Activated CD4-positive, alpha-beta T cell treated with anti-CD3 and anti-CD28 coated beads, Interleukin-2, Interleukin-6, amounts not matched to agents 100 ng/mL and 50 ng/mL, durations not matched to agents 16 hours and 8 hours (primary cell): ENCODE measurements at regions not wholly inside any gene's neighbourhood (a gene's known extent, or its start where the extent isn't known, plus 50 kb on each side); places are given as distances from the start of the nearest gene placed in this dataset.
"Not testable (repeated sequence)": the region's sequence is repeated elsewhere in the genome, so short reads cannot be mapped to it uniquely, and the experiment has no call there.

Source experiments
- DNase-seq: peaks from one replicate; pipeline ENCODE4 v3.0.0-alpha.2; 2020

DNA sequence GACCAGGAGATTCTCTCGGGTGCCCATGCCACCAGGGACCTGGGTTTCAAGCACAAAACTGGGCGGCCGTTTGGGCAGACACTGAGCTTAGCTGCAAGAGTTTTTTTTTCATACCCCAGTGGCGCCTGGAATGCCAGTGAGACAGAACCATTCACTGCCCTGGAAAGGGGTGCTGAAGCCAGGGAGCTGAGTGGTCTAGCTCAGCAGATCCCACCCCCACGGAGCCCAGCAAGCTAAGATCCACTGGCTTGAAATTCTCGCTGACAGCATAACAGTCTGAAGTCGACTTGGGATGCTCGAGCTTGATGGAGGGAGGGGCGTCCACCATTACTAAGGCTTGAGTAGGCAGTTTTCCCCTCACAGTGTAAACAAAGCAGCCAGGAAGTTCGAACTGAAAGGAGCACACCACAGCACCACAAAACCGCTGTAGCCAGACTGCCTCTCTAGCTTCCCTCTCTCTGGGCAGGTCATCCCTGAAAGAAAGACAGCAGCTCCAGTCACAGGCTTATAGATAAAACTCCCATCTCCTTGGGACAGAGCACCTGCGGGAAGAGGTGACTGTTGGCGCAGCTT lies 157.7 kb downstream of the GIPC2 start:
- DNase-seq: not testable (repeated sequence)

DNA sequence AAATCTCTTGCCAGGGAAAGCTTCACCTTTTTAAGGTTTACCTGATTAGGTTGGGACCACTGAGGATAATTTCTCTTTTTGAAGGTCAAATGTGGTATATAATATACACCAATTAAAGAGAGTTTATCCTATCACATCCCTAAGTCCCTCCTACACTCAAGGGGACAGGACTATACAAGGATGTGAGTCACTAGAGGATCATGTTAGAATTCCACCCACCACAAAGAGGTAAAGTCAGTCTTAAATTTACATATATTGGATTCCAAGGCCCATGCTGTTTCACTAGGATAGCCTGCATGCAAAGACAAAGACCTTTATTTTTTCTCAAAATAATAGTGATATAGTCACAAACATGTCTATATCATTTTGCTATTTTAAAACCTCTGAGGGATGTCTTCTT lies 164.4 kb downstream of the GIPC2 start:
- DNase-seq: no peak

DNA sequence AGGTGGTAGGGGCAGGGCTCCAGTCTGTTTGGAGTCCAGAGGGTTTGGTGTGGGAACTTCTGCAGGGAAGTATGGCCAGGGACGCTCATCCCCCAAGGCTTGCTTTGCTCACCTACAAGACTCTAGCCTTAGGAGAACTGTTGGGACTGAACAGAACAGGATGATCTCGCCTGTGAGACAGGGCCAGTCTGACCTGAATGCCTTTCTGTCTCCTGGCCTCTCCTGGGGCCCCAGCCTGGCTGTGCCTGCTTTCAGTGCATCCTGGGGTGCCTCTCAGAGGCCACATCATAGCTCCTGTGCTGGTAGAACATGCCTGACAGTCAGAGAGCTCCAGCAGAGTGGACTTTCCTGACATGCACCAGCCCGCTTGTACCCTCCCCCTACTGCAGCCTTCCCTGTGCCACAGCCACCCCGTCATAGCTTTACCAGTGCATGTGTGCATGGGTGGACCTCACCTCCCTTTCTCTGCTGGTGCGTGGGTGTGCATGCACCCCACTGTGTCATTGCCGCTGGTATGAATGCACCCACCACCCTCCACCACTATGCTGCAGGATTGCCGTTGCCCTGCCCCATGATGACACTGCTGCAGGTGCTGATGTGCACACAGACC lies 165.8 kb downstream of the GIPC2 start:
- DNase-seq: no peak

DNA sequence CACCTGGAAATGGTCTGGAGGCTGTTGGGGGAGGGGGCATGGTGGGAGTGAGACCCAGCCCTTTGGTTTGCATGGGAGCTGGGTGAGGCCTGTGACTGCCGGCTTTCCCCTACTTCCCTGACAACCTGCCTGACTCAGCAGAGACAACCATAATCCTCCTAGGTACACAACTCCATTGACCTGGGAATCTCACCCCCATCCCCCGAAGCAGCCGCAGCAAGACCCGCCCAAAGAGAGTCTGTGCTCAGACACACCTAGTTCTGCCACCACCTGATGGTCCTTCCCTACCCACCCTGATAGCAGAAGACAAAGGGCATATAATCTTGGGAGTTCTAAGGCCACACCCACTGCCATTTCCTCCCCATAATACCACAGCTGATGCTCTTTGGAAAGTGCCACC lies 168.6 kb downstream of the GIPC2 start:
- no peak for DNase-seq

DNA sequence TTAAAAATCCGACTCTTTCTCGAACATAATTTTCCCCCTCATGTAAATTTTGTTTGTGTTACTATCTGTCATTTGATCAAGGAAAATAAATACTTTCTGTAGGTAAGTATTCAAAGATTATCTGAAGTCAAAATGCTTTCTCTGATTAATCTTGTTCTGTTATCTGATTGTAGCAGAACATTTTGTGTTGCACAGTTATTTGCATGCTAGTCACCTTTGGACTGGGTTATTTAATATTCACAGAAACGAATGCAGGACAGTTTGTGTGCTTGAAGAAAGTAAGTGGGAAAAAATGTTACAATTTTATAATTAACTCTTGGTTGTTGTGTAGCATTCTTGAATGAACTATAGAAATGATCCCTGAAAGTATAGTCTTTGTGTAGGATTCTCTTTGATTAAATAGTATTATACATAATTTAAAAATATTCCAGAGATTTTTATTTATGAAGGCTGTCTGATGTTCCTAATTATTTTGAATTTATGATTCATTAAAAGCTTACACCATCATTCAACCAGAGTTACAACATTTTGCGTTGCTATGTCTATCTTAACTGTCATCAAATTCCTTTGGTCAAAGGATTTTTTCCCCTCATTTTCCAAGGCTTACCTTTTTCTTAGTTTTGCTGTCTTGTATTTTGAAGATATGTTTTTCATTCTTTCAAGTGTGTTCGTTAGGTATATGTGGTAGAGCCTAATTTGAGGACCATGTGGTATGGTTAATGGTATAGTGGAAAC lies 176.6 kb downstream of the GIPC2 start:
- no peak for DNase-seq

DNA sequence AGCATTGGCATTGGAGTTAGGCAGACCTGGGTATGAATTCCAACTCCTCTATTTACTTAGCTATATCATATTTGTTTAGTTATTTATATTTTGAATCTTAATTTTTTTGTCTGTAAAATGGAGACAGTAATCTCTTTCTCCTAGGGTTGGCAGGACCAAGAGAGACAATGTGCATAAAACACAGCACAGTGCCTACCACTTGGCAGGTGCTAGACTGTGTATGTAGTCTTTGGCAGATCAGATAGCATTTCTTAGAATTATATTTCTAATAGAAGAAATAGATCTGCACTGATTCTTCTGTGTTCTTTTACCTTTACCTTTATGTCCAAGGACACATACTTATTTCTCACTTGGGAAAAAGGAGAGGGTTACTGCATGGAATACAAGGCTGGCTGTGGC lies 177.2 kb downstream of the GIPC2 start:
- no peak for DNase-seq

DNA sequence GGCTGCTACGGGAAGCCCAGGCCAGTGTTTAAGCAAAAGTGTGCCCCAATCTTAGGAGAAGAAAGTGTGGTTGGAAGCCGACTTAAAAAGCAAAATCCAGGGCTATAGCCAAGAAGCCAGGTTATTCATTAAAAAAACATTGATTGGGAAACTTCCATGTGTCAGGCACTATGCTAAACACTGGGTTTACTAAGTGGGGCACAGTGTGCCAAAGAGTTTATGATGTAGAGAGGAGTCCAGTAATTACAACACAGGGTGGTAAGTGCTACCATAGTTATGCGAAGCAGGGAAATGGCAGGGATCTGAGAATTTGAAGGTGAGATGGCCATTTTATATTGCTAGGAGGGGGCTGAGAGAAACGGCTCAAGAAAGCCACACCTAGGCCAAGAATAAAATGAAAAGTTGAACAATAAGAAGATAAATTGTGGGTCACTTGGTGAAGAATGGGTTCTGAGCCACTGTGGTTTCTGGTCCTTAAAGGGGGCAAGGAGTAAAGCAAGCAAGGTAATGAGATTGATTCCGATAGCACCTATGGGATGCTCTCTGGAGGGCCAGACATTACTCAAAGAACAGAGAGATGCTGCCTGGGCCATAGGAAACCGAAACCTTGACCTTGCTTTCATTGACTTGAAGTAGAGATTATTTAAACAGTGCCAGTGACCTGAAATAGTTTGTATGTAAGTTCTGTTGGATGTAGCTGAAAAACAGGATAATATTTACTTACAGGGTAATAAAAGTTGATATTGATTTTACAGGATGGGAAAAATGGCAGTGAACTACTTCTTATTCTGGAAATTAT lies 177.8 kb downstream of the GIPC2 start:
- DNase-seq: no peak

DNA sequence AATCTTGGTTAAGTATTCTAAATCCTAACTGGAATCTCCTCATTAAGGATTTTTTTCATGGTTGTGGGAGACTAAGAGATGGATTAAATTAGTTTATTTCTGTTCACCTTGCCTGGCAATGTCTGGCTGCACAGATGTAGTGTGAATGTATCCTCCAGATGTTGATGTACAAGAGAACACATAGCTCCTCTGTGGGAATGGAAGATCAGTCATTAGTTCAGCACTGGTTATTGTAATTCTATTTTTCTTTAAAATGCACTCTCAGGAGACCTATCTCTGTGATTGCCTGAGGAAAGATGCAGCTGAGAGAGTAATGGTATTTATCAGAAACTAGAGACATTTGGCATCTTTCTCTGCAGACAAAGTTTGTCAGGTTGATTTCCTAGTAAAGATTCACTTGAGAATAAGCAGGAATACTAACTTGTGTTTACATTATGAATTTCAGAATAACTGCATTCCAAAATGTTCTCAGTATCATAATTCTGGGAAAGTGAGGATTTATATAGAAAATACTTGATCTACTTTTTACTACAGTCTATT lies 178.6 kb downstream of the GIPC2 start:
- DNase-seq: no peak

DNA sequence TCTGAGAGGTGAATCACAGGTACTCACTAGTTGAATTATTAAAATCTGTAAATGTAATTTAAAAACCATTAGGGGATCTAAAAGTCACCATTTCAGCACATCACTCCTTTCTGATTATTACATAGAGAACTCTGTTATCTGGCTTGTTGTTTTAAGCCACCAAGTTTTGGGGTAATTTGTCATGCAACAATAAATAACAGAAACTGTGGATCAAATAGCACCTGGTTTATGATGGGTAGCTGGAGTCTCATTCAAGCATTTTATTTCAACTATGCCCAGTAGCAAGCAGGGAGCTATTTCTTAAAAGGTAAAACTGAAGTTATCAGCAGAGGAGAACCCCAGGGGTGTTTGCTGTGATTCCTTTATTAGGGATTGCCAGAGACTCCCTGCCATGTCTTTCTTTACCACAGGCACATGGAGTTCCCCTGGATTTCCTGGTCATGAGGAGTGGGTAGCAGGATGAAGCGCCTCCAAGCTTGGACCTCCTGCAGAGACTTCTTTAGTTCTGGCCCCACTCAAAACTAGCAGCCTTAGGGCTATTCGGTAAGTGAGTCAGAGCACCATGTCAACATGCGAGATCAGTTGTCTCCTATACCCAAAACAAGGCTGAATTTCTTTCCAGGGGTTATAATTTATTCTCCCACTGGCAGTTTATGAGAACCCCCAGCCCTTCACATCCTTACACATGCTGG lies 179.2 kb downstream of the GIPC2 start:
- DNase-seq: no peak

DNA sequence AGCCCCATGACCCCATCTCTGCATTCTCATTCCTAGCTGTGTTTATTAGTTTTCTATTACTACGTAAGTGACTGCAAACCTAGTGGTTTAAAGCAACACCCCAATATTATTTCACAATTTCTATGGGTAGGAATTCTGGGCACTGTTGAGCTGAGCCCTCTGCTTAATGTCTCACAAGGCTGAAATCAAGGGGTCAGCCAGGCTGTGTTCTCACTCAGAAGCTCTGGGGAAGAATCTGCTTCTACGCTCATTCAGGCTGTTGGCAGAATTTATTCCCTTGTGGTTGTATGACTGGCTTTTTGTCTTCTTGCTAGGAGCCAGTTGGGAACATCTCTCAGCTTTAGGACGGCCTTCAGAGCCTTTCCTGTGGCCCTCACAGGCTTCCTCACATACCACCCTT lies 181.0 kb downstream of the GIPC2 start:
- no peak for DNase-seq

DNA sequence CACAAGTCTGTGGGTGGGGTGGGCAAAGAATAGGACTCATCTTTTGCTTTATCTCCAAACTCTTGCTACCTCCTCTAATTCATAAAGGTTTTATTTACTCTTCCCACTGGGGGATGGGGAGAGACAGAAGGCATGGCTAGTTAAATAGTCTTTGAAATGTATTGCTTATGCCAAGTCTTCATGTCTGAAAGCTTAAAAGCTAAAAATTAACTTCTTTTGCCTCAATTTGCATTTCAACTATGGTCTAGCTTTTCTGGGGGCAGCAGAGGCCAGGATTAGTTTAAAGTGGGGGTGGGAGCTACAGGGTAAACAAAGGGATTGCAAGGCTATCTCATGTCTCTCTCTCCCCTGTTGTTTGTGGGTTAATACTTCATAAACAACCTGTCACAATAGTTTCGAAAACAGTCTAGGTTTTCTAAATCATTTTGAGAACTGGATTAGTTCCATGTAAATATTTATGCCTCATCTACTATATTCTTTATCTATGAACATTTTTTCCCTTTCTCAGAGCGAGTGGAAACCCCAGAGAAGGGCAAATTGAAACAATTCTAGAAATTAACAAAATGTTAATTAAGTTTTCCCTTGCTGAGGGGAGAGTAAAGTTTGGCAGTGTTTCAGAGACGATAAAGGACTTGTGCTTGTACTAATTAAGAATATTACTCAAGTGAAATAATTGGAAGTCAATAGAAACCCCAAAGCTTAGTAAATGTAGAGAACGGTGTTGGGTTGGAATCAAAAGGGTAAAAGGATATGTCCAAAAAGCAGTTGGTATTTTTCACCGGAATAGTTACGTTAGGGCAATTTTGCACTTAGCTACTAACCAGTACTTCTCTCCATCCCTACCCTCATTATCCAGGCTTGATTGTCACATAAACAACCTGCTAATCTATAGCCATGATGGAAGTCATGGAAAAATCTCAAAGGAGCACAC lies 182.2 kb downstream of the GIPC2 start:
- no peak for DNase-seq

DNA sequence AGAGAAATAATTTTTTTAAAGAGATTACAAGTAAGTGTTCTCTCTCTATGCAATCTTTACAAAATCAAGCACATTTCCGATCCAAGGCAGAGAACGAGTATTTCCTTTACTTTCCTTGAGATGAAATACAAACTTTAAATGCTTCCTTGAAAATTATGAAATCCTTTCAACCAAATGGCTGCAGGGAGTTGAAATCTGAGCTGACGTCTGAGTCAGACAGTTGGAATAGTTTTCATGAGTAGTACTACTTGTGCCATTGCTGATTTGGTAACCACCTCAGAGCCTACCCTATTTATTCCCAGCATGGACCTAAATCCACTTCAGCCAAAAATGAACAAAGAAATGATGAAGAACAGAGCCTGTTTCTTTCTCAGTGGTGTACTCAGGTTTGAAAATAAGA lies 183.6 kb downstream of the GIPC2 start:
- DNase-seq: no peak

DNA sequence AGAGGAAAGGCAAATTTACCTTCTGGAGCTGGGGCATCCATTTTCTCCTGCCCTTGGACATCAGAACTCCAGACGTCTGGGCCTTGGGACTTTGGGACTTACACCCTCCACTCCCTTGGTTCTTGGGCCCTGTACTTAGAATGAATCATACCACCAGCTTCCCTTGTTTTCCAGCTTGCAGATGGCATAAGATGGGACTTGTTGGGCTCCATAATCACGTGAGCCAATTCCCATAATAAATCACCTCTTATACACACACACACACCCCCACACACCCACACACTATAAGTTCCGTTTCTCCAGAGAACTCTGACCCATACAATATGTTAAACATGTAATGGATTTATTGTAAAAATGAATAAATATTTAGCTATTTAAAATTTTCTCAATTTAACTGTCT lies 185.7 kb downstream of the GIPC2 start:
- DNase-seq: no peak

DNA sequence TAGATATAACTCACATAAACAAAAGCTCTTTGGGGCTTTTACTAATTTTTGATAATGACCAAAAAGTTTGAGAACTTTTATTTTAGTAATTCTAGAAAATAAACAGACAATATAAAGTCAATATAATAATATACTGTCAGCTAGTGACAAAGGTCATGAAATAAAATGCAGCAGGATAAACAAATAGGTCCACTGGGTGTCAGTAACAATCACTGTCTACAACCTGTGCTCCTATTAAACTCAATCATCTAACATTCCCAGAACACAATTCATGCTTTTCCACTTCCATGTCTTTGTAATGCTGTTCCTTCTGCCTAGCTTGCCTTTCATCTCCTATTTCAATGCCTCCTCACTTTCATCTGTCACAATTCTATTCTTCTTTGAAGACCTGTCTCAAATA lies 186.1 kb downstream of the GIPC2 start:
- DNase-seq: no peak

DNA sequence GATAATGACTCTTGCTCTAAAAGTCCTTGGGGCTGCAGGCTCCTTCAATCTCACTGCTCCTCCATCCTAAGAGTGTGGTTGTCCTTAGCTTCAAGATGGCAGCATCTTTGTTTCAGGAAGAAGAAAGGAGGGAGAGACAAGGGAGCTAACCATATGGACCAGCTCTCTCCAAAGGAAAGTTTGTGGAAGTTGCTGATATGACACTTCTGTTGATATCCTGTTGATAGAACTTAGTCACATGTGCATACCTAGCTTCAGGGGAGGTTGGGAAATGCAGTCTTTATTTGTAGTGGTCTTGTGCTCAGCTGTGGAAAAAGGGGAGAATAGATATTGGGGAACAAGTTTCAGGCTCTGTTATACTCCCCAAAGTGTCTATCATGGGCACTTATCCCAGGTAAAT lies 186.9 kb downstream of the GIPC2 start:
- DNase-seq: no peak

DNA sequence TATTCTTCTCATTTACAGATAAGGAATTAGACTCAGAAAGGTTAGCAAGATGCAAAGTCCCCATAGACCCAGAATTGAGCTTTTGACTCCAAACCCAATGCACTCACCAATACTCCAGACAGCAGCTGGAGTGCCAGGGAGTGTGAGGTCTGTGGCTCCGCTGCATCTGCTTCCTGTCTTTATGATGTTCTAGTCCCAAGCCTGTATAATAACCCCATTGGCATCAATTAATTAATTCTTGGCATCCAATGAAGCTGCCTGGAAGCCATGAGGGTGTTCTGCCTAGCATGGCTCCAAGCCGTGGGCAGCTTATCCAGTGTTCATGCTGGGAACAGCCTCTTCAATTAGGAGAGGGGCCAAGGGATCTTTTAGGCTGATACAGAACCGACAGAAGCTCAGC lies 188.7 kb downstream of the GIPC2 start:
- DNase-seq: no peak

DNA sequence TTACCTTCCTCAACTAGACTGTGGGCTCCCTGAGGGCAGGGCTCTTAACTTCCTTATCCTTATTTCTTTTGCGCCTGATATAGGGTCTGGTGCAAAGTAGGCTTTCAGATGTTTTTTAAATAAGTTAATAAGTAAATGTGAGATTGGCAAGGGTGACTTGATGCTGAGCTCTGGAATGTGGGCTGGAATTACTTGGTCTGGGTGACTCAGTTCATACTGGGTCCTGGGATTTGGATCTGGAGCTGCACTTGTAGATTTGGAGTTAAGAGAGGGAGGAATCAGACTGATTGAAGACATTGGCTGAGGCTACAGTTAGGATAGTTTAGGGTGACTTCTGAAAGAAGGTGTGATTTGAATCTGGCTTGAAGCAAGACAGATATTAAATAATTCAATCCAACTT lies 190.9 kb downstream of the GIPC2 start:
- DNase-seq: no peak

DNA sequence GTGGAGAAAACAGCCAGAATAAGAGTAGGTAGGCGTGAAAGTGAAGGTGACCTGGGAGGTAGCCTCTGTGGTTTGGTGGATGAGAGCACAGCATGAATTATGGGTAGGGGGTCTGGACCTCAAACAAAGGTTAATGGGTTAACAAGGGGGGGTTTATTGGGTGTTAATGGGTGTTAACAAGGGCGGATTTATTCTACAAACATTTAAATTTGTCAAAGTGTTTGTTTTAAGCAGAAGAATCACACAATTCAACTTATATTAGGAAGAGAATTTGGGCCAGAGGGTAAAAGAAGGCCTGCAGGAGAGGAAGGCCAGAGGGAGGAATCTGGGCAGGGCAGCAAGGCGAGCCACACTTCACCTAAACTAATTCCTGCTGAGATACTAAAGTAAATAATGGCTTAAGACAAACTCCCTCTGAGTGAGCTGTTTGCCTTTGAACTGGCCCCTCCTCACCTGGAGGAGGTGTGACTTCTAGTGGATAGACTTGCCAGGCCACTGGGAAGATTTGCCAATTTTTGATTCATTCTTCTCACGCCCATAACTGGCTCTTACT lies 191.7 kb downstream of the GIPC2 start:
- no peak for DNase-seq

DNA sequence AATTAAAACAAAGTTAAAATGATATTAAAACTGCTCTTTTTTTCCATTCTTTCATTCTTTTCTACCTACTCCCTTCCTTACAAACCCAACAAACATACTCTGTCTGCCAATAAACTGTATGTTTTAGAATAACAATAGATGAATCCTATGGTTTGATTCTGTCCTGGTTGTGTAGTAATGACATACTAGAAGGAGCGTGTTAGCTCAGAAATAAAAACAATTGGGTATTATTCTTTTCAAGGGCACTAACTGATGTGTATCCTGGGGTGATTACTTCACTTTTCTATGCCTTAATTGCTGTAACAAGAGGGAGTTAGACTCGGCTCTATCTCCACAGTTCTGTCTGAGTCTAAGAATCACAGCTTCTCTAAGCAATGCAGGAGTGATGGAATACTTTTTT lies 194.4 kb downstream of the GIPC2 start:
- no peak for DNase-seq

DNA sequence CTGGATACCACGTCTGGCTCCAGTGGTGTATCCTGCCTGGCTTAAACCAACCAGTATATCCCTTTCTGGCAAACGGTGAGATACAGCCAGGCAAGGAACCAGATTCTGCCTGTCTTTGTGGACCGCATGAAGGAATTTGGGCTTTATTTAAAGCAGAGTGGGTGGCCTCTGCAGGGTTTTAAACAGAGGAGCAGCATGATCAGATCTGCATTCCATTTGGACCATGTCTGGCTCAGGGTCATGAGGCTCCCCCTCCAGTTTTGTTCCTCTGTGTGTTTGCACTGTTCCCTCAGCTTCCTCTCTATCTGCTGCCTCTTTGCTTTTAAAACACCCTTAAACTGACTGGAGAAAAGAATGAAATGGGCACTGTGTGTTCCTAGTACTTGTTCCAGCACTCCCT lies 195.0 kb downstream of the GIPC2 start:
- no peak for DNase-seq

DNA sequence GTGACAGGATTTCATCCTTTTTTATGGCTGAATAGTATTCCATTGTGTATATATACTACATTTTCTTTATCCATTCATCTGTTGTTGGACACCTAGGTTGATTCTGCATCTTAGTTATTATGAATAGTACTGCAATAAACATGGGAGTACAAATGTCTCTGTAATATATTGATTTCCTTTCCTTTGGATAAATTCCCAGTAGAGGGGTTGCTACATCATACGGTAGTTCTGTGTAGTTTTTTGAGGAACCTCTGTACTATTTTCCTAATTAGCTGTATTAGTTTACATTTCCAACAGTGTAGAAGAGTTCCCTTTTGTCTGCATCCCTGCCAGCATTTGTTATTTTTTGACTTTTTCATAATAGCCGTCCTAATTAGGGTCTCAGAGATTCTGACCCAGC lies 201.3 kb downstream of the GIPC2 start:
- no peak for DNase-seq

DNA sequence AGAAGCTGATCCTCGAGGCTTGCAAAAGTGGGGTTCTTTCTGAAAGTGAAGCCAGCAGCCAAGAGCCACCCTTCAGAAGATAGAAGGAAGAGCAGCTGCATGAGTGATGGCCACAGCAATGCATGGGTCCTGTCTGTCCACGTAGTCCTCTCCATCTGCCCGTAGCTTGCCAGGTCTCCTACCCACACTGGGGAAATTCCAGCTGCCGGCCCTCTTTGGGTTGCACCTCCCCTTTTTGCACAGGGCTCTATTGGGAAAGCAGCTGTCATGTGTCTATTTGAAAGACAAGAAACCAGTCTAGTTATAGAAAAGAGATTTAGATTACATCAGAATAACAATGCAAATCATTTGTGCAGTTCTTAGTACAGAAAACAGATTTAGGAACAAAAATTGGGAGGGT lies 204.4 kb downstream of the GIPC2 start:
- DNase-seq: no peak
